D721Med (cell line): ENCODE measurements at regions not wholly inside any gene's neighbourhood (a gene's known extent, or its start where the extent isn't known, plus 50 kb on each side); places are given as distances from the start of the nearest gene placed in this dataset.

Experiments used
- DNase-seq: peaks from one replicate; pipeline ENCODE4 v3.0.0; 2011; ENCODE audit warnings: low spot score; ENCODE audit not compliant: insufficient read length
- FAIRE-seq: peaks from 2 replicates; lab custom pipeline; 2011; peaks lifted over from hg19 to GRCh38; lab: Jason Lieb, UNC
- CTCF ChIP-seq: IDR thresholded peaks from 2 replicates; pipeline ENCODE4 v1.5.1; 2012; ENCODE audit warnings: mild to moderate bottlenecking, control low read depth; ENCODE audit not compliant: insufficient read depth; ENCODE audit errors: missing control alignments

GRCh38 chrX:109940411-109940810, 62.5 kb upstream of the TMEM164 start:
- no peak for DNase-seq
- no peak for FAIRE-seq
- TF ChIP-seq CTCF = no peak

DNA sequence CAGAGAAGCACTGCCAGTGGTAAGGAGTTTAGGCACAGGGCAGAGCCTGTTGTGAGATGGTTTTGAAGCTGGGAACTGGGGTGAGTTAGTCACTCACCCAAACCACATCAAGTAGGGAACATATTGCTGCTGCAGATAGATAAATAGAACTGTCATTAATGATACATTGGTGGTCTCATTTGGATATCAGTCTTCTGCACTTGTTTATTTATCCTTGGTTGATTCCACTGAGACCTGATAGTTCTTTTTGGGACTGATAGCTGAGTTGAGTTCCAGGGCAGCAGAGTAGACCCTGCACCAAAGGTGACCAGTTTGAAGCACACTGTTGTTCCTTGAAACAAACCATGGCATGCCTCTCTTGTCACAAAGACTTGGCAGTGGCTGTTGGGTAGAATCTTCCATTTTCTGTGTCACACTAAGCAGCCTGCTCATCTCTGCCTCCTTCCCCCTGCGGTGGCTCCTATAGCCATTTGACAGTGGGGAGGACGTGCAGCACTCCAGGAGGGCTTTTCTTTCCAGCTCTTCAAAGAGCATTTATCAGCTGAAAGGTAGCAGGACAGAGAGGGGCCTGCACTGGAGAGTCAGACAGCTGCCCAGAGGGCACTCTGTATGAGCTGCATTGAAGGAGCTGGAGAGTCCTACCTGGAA, 59.7 kb upstream of the TMEM164 start:
- DNase-seq (no peak), FAIRE-seq (no peak)
- TF ChIP-seq CTCF = no peak

DNA sequence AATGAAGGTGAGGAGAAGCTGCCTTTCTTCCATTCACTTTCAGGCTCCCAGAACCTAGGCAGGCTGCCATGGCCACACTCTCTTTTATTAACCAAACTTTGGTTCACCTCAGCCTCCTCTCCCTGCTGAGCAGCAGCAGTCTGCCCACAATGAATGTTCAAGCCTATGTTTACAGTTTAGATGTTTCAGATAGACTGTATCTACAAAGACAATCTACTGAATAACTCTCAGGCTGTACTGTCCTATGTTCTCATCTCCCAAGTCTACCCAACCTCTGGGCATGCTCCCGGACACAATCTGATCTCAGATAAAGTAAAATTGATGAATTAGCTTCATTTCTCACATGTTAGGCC, 59.2 kb upstream of the TMEM164 start:
- no peak for TF ChIP-seq CTCF
- DNase-seq (no peak), FAIRE-seq (no peak)

- no peak for FAIRE-seq
Observed at GRCh38 chrX:109952050-109952449, 50.9 kb upstream of the TMEM164 start.

DNA sequence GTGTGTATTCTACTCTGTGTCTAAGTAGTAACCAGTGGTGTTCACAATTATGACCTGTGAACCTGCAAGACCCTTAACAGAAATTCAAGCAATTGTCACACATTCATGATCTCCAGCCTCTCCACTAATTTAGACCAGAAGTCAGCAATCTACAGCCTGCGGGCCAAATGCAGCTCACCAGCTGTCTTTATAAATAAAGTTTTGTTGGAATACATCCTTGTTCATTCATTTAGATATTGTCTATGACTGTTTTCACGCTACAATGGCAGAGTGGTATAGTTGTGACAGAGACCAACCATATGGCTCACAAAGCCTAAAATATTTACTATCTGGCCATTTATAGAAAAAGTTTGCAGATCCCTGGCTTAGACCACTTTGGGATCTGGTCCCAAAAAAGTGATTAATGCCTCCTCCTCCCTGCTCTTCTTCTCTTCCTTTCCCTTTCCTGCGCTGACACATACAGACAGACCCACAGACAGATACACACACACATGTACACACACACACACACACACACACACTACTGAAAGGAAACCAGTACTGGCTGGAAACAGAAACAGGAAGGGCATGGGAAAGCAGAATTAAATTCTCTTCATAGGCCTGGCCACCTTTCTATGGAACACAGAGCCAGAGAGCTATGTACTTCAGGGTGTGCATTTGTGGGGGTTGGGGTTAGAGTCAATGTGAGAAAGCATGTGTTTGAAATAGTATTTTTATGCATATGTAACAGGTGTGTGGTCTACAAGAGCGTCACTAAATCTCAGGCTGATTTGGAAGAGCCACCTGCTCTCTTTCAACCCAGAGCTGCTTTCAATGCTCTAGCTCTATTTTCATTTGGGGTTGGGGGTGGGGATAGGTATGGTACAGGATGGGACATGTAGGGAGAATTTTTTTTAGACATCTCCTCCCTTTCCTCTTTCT, 49.7 kb upstream of the TMEM164 start:
- DNase-seq (no peak), FAIRE-seq (no peak)
- no peak for TF ChIP-seq CTCF

More at GRCh38 chrX:109952050-109952449, 50.9 kb upstream of the TMEM164 start:
- no peak for TF ChIP-seq CTCF
- no peak for DNase-seq
